ENCODE measurements at regions not wholly inside any gene's neighbourhood (a gene's known extent, or its start where the extent isn't known, plus 50 kb on each side); places are given as distances from the start of the nearest gene placed in this dataset.
A peak's percentile ranks its signal among the peaks of the same experiment; 100 is the strongest.
"Not testable (repeated sequence)": the region's sequence is repeated elsewhere in the genome, so short reads cannot be mapped to it uniquely, and the experiment has no call there.

GRCh38 chr4:16450724-16451123 is 224.5 kb upstream of the TAPT1 start:
- DNase-seq (ENCODE audit: low read depth), result no peak

- no peak for DNase-seq (ENCODE audit: low read depth)
These were observed 223.8 kb upstream of the TAPT1 start for GRCh38 chr4:16450031-16450430.

DNA sequence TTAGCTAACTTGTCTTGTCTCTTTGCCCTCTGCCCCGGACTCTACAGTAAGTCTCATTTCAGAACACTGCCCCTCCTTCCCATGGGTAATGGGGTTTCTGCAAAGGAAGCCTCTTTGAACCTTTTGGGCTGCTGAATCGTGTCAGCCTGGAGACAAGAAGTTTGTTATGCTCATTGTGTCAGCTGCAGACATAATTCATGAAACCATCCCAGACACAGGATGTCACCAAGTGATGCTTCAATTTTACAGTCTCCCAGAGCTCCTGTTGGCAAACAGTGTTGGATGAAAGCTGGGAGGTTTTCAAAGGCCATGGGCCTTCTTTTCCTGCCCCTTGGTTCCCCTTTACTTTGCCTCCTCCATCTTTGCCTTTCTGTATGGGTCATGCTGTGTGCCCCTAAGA is 223.1 kb upstream of the TAPT1 start:
- no peak for DNase-seq (ENCODE audit: low read depth)

GRCh38 chr4:16448241-16448840 is 222.1 kb upstream of the TAPT1 start:
- DNase-seq (ENCODE audit: low read depth), result no peak

DNA sequence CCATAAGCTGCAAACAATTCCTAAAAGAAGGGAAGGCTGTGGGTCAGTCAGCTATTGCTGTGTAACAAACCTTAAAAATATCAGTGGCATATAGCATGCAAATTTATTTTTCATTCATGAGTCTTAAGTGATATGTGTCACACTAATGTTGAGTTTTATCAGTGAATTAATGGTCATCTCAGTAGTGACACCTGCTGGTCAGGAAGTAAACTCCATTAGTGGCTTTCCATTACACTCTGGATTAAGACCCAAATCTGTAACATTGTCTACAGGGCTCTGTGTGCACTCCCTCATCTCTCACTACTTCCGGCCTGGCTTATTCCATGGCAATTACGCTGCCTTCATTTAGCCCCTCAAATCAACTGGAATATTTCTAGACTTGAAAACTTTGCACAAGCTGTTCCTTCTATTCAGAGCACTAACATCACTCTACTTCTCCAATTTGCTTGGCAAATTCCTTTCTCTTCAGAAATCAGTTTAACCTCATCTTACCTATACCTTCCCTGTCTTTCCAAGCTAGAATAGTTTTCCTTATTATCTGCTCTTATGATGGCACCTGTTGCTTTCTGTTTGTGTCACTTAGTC is 217.3 kb upstream of the TAPT1 start:
- peak; percentile 17 for DNase-seq (ENCODE audit: low read depth)

DNA sequence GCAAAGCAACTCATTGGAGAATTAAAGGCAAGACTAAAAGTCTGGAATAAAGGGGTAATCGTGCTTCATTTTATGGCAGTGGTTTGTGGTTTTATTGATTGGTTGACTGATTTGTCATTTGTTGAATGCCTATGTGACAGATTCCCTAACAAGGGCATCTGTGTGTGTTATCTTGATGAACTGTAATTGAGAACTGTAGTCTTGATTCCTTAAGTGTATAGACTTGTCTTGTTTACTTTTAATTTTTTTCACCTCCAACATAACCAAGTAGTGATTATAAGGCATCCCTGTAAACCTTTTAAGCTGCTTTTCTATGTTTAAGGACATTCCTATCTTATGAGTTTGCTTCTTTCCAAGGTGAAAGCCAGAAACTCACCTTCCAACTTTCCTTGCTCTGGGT is 216.0 kb upstream of the TAPT1 start:
- DNase-seq (ENCODE audit: low read depth), result no peak

GRCh38 chr4:16439768-16440167 is 213.5 kb upstream of the TAPT1 start:
- no peak for DNase-seq (ENCODE audit: low read depth)

DNA sequence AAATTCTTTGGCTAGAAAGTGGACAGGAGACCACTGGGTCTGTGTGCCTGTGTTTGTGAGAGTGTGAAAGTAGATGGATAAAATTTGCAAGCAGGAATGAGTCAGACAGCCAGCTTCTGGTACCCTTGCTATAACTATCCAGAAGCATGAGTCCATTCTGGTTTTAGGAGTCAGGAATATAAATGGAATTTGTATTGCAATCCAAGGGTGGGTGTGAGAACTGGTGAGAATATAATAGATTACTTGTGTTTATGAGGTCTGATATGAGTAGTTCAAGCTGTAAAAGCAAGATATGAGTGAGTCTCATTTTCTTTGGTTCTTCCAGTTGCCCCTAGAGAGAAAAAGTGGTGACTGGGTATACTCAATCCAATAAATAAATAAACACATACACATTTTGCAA is 212.7 kb upstream of the TAPT1 start:
- DNase-seq (ENCODE audit: low read depth), result no peak

DNA sequence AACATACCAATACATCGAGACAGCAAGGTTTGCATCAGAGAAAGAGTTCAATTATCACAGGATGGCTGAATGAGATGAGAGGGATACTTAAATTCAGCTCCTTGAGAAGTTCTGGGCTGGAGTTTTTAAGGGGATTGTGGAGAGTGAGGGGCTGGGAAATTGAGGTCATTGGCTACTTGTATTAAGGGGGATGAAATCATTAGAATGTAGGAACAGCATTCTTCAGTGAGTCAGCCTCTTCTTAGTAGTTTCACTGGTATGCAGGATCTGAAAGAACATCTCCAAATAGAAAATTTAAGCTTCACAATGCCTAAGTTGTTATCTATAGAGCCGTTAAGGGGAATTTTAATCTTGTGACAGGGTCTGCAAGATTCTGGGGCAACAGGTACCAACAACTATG is 211.6 kb upstream of the TAPT1 start:
- DNase-seq (ENCODE audit: low read depth), result no peak

- no peak for DNase-seq (ENCODE audit: low read depth)
These were observed 205.6 kb upstream of the TAPT1 start for GRCh38 chr4:16431866-16432265.

DNA sequence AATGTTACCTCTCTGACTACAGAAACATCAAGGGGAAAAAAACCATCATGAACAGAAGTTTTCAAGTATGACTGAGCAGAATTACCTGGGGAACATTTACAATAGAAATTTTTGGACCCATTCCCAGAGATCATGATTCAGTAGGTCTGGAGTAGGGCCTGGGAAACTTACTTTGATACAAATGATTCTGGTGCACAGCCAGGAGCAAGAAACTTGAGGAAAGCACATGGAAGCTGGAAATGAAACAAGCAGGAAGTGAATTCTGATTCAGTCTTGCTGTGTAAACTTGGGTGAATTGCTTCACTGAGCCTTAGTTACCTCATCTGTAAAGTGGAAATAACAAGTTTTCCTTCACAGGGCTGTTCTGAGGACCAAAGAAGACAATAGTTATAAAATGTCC is 192.5 kb upstream of the TAPT1 start:
- DNase-seq (ENCODE audit: low read depth), result no peak

GRCh38 chr4:16417198-16417597 is 190.9 kb upstream of the TAPT1 start:
- no peak for DNase-seq (ENCODE audit: low read depth)

DNA sequence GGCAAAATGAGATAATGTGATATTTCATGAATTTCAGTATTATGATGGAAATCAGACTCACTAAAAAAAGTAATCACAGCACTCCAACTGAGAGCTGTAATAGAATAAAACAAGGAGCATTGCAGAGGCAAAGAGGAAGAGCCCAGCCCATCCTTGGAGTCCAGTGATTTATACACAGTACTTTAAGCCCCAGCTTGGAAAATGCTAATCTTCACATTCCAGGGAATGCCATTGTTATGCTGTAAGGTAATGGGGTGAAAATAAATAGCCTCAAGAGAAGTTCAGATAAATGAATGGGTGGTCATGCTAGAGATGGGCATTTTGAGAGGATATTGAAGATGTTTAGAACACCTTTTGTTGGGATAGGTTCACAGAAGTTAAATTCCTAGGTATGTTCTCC is 190.3 kb upstream of the TAPT1 start:
- DNase-seq (ENCODE audit: low read depth), result no peak

DNA sequence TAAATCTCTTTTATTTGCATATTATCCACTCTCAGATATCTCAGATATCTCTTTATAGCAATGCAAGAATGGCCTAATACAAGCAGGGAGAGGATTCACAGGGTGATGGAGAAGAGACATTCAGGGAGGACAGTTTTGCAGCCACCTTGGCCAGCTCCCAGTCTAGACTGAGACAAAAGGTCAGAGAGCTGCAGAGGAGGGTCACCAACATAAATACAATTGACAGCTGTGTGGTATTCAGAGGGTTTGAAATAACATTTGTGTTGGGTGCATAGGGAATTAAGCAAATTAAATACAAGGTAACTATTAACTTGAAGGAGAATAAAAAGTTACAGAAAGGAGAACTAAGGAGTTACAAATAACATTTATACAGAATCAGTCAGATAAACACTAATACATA is 189.5 kb upstream of the TAPT1 start:
- DNase-seq (ENCODE audit: low read depth), result no peak

DNA sequence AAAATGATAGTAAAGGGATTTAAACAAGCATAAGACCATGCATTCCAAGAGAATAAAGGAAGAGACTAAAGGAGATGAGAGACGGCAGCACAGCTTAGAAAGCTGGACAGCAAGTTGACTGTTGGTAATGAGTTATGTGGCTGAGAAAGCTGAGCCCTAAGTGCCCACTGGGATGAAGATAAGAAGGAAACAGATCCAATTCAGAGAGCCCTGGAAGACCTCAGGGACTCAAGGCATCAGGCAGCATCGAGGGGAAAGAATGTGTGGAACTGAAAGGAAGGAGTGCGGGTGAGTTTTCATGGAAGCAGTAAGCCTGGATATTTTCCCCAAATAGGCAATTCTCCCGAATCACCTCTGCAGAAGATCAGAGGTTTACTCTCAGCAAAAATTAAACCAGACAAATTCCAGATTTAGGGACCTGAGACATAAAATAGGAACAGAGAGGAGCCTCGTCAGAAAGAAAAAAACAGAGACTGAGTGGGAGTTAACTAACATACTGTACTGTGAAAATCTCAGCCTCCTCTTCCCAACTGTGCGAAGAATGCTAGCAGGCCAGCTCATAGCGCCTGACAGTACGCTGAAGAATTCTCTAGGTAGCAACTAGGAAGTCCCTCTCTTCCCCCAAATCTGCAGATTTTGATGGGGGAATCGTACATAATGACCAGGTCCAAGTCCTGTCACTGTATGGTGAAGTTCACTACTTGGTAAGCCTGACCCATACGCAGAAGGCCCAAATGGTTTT is 187.7 kb upstream of the TAPT1 start:
- no peak for DNase-seq (ENCODE audit: low read depth)

DNA sequence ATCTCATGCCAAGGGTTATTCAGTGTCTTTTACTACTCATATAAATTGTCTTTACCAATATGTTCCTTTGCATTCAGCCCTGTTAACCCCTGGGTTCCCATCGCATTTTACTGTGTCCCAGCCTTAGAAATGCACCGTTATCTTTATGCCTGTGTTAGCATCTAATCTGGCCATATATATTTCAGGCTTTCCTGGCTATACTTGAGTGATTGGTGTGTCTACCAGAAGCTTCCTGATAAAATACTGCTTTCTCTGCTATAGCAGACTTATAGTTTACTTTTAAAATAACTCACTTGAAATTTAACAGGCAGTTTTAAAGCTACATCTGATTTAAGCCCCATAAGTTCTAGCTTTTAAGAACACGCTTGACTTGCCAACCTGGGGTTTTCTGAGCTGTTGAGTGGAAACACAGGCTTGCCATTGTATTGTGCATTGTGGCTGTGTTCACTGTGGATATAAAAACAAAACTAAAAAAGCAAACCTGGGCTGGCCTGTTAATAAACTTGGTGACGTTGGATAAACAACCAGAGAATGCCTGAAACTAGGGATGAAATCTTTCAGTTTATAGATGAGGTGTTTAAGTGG is 185.3 kb upstream of the TAPT1 start:
- DNase-seq (ENCODE audit: low read depth), result no peak

GRCh38 chr4:16393216-16393615 is 166.9 kb upstream of the TAPT1 start:
- DNase-seq (ENCODE audit: low read depth), result not testable (repeated sequence)

DNA sequence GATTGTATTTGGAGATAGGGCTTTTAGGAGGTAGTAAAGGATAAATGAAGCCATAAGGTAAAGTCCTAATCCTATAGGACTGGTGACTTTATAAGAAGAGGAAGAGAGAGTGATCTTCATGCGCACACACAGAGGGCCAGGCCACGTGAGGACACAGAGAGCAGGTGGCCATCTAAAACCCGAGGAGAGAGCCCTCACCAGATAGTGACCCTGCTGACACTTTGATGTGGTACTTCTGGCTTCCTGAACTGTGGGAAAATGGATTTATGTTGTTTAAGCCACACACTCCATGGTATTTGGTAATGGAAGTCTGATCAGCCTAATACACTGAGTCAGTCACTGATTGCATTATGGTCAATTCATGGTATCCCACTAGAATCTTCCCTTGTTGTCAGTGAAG is 164.9 kb upstream of the TAPT1 start:
- DNase-seq (ENCODE audit: low read depth), result no peak

DNA sequence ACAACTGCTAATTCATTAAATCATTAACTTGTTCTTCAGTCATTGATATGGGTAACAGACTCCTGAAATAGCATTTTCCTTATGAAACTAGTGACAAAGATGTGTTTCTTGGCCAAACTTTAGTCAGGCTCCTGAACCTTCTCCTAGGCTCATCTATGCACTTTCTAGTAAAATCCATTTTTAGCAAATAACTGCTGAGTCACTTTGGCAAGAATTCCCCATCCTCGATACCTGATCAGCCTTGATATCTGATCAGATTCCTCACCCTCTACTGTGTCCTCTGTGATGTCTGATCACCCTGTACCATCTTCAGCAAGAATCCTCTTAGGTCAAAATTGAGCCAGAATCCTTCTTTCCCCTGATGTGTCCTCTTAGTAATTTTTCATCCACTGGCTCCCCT is 161.2 kb upstream of the TAPT1 start:
- DNase-seq (ENCODE audit: low read depth), result no peak

DNA sequence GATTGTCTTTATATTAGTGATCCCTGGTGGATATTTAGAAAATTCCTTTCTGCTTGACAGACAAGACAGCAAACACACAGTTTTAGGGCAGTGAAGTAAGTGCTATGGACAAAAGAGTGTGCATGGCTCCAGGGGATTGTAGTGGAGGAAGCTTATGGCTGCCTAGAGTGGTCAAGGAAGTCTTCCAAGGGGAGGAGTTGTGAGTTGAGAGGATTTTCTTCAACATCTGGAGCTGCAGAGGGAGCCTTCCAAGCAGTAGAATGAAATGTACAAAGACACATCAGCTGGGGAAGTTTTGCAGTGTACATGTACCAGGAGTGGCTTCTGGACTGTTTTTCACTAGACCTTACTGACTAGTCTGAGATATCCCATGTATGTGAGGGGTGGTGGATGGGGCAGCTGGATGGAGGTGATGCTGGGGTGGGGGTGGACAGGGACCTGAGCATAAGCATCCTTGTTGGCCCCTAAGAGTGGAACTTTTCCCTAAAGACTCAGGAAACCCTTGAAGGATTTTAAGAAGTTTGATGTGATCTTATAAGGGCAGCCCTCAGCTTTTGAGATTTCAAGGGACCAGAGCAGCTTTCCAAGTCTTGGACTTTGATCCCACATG is 160.5 kb upstream of the TAPT1 start:
- DNase-seq (ENCODE audit: low read depth), result no peak

DNA sequence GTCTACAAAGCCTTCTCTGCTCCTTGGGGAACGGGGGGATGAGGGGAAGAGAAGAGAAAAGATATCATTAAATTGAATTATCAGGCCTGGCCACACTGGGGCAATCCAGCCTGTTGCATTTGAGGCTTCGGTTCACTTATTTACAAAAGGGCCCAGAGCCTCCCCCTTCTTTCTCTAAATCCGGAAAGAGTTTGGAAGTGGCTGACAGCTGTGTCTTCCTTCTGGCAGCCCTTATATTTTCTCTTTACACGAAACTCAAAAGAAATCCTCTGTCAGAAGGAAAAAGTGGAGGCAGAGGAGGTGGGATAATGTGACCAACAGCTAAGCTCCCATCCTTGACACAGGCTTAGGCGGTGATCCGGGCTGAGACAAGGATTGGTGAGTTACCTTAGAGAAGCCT is 158.3 kb upstream of the TAPT1 start:
- no peak for DNase-seq (ENCODE audit: low read depth)

DNA sequence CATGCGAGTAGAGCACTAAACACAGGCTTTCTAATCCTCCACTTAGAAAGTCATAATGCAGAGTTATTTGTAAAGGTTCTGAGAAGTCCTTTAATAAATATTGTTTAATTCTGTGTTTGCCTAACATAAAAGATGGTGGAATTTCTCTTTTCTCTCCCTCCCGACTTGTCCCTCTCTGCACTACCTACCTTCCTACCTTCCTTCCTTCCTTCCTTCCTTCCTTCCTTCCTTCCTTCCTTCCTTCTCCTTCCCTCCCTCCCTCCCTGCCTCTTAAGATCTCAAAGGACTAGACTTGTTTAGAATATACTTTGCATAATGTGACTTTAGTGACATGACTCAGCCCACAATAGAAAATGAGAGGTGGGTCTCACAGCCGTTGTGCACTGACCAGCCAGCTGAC is 156.3 kb upstream of the TAPT1 start:
- DNase-seq (ENCODE audit: low read depth), result no peak

- no peak for DNase-seq (ENCODE audit: low read depth)
These were observed 151.6 kb upstream of the TAPT1 start for GRCh38 chr4:16377887-16378286.
